ENCODE measurements at regions not wholly inside any gene's neighbourhood (a gene's known extent, or its start where the extent isn't known, plus 50 kb on each side); places are given as distances from the start of the nearest gene placed in this dataset.
A peak's percentile ranks its signal among the peaks of the same experiment; 100 is the strongest.

DNA sequence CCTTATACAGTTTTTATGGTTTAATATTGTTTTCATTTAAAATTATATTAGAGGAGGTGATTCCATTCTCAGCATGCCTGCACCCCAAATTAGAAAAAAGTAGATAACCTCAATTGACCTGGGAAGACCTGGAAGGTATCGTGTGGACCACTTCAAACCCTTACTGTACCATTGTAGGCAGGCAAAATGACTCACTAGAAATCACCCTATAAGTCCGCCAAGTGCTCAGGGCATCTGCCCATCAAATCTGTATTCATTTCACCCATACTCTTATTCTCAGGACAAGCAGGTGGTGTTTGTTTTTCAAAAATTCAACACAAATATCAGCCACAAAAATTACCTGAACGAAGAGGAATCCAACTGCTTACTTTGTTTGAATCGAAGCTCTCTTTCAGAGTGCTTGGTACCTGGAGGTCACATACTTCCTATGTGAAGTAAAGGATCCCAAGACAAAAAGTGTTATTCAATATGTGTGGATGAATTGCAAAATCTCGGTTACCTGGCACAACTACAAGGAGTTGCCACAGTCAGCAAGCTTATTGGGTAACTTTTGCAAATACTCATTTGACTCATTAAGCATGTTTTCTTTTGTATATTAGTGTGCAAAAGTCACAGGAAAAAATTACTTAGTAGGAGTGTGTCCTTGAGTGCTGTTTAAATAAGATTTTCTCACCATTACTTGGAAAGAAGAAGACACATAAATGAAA is 216.2 kb downstream of the ENC1 start:
- no peak for DNase-seq (ENCODE audit: low read depth)

DNA sequence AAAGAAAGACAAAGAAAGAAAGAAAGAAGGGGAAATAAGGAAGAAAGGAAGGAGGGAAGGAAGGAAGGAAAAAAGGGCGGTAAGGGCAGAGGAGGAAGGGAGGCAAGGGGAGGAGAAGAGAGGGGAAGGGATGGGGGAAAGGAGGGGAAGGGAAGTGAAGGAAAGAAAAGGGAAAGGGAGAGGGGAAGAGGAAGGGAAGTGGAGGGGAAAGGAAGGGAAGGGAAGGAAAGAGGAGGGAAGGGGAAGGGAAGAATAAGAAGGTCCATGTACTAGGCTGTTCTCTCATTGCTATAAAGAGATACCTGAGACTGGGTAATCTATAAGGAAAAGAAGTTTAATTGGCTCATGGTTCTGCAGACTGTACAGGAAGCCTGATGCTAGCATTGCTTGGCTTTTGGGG is 217.1 kb downstream of the ENC1 start:
- DNase-seq (ENCODE audit: low read depth) = no peak

DNA sequence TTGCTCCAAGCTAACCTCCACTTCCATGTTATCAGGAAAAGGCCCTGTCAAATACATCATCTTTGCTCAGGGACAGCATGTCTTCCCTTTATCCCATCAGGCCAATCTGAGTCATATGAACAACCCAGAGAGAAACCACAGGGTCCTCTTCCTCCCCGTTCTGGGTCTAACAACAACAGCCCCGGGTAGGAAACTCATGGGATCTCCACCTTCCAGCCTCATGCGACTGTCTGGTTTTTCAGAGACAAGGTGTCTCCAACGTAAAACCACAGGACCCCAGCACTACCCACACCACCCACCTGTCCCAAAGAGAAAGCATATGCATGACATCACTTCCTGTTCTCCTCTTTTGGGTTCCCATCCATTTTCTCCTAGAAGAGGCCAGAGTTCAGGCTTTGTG is 217.9 kb downstream of the ENC1 start:
- DNase-seq (ENCODE audit: low read depth) = no peak

GRCh38 chr5:74422030-74422429 is 218.5 kb downstream of the ENC1 start:
- no peak for DNase-seq (ENCODE audit: low read depth)

GRCh38 chr5:74421377-74421776 is 219.2 kb downstream of the ENC1 start:
- no peak for DNase-seq (ENCODE audit: low read depth)

DNA sequence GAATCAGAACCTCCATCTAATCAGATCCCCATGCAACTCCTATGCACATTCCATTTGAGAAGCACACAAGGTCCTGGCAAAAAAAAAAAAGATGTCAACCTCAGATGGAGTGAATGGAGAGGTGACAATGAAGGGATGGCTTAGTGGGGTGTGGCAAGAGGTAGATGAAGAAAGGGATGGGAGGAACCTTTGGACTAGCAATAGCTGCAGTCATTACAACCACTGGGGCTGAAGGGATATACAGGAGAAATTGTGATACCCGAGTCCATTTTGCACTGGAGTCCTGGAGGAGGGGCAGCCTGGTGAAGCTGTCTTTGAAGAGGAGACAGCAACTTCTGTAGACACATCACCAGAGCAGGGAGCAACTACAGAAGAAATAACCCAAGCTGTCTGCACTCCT is 219.6 kb downstream of the ENC1 start:
- DNase-seq (ENCODE audit: low read depth) = no peak

- DNase-seq (ENCODE audit: low read depth) = no peak
Observed at GRCh38 chr5:74420220-74420619, 220.3 kb downstream of the ENC1 start.

DNA sequence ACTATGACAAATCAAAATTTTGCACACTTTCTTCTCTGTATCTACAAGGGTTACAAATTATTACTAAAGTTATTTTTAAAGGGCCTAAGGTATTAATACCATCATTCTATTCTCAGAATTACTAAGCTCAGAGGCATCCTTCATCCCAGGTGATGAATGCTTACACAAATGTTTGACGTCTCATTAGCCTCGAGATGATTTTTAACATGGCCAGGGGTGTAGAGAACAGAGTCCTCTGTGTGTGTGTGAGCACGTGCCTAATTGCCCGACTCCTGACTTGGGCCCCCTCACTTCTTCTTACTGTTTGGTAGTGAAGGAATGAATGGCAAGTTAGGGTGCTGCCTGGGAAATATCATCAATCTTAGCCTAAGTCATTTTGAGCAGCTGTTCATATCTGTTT is 221.1 kb downstream of the ENC1 start:
- no peak for DNase-seq (ENCODE audit: low read depth)

DNA sequence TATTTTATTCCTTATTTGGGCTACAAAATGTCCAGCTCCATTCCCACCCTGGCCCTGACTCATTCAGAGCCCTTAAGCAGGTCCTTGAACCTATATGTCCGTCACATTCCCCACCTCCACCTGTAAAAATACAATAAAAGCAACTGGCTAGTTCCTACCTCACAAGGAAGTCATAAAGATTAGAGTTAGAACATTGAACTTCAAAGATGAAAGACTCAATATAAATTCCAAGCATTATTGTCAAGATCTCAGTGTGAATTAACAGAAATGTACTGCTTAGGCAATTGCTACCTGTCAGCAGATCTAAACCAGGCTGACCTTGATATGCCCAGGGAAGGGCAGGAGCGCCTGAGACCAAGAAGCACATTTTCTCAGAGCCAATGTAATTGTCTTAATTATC is 221.8 kb downstream of the ENC1 start:
- DNase-seq (ENCODE audit: low read depth) = no peak

DNA sequence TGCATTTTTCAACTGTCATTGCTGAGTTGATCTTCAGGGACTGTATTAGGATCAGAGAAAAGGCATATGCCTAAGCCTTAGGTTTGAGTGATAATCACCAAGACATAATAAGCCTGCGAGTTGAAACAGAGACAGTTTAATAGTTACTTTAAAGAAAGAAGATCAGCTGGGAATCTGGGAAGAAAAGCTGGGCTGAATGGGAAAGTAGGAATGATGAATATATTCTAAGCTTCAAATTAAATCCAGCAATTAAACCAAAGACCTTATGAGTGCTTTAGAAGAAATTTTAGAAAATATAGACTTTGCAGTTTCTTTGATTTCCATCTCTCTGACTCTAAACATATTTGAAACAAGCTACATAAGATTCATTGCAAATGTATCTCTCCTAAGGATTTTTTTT is 222.3 kb downstream of the ENC1 start:
- DNase-seq (ENCODE audit: low read depth) = no peak

DNA sequence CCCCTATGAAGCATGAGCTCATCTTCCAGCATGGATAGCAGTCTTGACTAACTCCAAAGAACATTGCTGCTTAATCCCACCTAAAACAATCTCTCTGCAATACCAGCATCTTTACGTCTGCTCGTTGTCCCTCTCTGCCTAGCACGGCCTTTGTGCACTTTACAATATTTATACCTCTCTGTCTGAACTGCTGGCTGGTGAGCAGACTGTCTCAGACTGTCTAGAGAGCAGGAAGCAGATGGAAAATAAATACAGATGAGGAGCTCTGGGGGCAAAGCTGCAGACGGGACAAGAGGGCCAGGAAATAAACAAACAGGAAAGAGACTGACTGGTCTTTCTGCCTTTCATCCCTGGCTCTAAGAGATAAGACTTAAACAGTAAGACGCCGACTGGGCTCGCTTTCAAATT is 224.8 kb downstream of the ENC1 start:
- peak; percentile 70 for DNase-seq (ENCODE audit: low read depth)

- no peak for DNase-seq (ENCODE audit: low read depth)
Observed at GRCh38 chr5:74414228-74414627, 226.3 kb downstream of the ENC1 start.

DNA sequence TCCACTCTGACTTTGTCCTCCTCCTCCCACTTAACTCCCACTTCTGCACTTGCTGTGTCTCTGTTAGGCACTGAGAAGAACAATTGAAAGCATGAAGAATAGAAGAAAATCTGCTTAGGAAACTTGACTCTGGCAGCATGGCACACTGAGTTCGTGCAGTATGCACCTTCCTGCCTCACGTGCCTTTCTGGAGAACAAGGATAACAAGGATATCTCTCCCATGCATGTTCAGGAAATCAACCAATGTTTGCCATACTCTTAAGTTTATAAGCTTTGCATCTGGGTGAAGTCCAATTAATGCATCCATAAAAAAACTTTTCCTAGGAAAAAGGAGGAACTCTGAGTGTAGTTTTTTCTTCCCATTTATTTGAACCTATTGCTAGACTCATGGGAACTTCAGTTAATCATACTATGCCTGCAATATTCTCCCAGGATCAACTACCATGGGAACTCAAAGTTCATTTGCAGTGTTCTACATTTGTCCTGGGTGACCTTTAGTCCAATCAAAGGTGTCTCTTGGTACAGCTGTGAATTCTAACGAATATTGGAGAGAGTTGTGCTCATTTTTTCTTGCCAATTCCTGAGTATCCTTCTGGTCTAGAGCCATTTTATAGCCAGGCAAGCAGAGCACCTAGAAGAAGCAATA is 227.0 kb downstream of the ENC1 start:
- DNase-seq (ENCODE audit: low read depth) = no peak

GRCh38 chr5:74412066-74412465 is 228.5 kb downstream of the ENC1 start:
- DNase-seq (ENCODE audit: low read depth) = no peak

DNA sequence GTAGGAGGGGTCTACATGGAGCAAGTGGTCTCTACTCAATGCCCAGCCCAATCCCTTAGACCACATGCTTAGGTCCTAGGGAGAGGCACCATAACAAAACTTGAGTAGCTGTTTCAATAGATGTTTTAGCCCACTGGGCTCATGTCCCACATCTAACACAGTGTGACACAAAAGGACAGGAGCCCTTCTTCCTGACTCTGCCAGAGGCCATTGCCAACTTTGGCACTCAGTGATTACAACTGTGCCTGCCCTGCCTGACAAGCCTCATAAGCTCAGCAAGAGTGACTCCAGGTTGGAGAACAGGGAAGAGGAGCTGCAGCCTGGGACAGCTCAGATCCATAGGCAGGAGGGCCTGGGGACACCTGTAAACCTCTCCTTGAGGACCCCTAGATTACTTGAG is 230.8 kb downstream of the ENC1 start:
- no peak for DNase-seq (ENCODE audit: low read depth)

DNA sequence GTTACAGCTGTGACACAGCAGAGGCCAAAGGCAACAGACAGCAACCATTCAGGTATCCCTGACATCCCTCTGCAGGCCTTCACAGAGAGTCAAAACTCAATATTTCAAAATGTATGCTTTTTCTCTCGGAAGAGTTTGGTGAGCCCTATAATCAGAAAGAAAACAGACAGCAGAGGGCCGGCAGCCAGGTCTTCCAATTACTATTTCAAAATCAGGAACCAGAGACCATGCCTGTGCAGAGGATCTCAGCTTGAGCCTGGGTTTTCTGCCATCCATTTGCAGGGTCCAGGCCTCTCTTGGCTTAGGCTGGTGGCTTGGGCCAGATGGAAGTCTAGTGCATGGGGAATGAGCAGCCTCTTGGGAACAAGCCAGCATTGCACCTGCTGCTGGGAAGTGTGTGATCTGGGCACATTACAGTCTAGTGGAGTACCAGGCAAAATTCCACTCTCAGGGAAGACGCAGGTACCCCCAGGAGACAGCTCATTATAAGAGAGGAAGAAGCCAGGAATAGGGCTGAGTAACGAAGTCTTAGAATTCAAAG is 231.3 kb downstream of the ENC1 start:
- no peak for DNase-seq (ENCODE audit: low read depth)

- no peak for DNase-seq (ENCODE audit: low read depth)
Observed at GRCh38 chr5:74408150-74409043, 232.1 kb downstream of the ENC1 start.

DNA sequence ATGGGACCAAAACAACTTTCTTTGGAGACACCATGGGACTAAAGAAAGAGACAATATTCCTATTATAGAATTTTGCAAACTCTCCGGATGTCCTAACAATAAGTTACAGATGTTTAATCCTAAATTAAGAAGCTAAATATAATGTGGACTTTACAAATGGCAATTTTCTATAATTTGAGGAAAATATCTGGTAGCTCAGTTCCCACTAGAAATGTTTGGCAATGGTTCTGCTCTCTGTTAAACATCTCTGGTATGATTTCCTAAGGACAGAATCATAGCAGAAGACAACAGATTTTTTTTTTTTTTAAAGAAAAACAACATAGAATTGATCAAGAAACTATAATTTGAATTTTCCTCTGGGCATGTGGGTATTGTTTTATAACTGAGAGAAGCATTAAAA is 232.8 kb downstream of the ENC1 start:
- no peak for DNase-seq (ENCODE audit: low read depth)

DNA sequence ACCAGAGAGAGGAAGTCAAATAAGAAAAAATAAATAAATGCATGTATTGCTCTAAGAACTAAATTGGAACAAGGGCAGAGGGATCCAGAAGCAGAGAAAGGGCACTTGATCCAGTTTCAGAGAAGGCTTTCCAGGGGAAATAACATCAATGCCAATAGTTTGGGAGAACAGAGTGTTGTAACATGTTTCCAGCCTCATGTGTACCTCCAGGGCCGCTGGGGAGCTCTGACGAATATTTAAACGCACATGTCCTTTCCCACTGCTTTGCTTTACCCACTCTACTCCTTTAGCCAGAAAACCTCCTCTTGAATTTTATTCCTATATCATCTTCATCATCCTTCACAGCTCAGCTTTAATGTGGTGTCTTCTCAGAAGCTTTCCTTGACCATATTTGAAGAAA is 233.7 kb downstream of the ENC1 start:
- DNase-seq (ENCODE audit: low read depth) = no peak

DNA sequence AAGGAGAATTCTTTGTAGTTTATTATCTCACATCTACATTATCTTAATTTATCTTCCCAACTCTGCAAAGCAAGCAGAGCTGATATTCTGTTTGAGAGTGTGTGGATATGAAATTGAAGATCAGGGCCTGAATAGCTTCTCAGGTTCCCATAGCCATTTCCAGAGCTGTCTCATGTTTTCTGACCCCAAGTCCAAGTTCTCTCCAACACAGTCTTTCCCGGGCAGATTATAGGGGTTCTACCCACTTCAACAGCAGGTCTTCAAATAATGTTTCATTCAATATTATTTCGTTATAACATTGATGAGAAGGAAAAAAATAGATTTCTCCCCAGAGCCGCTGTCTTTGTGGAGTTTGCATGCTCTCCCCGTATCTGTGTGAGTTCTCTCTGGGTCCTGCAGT is 234.9 kb downstream of the ENC1 start:
- DNase-seq (ENCODE audit: low read depth) = no peak

GRCh38 chr5:74404574-74405508 is 235.7 kb downstream of the ENC1 start:
- DNase-seq (ENCODE audit: low read depth) = no peak

DNA sequence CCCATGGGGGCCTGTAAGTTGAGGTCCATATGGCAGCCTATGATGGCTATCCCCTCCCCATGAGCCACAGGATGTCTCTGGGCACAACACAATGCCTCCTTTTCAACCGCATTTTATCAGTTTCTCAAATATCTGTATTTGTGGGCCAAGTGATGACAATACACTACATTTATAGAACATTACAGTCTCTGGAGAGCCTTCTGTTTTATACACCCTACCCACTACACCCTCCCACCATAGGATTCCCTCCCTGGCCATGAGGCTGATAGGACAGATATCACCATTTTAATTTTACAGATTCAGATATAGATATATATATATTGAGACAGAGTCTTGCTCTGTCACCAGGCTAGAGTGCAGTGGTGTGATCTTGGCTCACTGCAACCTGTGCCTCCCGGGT is 236.8 kb downstream of the ENC1 start:
- no peak for DNase-seq (ENCODE audit: low read depth)
